Activated CD4-positive, alpha-beta T cell treated with anti-CD3 and anti-CD28 coated beads, Interleukin-2, amount 50 U/mL, for 24 hours (primary cell): ENCODE measurements at regions not wholly inside any gene's neighbourhood (a gene's known extent, or its start where the extent isn't known, plus 50 kb on each side); places are given as distances from the start of the nearest gene placed in this dataset.

Source experiments
- DNase-seq, 2 donors: peaks; one replicate each; pipeline ENCODE4 v3.0.0-alpha.2; 2020; ENCODE audit warnings: low read depth in 1 of 2, low spot score in 1 of 2

DNA sequence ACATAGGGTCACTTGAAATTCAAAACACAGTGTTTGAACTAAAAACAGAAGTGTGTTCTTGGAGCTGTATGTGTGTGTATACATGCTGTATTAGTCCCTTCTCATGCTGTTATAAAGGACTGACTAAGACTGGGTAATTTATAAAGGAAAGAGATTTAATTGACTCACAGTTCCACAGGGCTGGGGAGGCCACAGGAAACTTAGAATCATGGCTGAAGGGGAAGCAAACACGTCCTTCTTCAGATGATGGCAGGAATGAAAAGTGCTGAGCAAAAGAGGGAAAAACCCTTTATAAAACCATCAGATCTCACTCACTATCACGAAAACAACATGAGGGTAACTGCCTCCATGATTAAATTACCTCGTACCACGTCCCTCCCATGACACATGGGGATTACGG is 224.1 kb downstream of the BCAT1 start:
- DNase-seq: no peak

GRCh38 chr12:24723759-24724158 is 225.1 kb downstream of the BCAT1 start:
- DNase-seq: no peak

DNA sequence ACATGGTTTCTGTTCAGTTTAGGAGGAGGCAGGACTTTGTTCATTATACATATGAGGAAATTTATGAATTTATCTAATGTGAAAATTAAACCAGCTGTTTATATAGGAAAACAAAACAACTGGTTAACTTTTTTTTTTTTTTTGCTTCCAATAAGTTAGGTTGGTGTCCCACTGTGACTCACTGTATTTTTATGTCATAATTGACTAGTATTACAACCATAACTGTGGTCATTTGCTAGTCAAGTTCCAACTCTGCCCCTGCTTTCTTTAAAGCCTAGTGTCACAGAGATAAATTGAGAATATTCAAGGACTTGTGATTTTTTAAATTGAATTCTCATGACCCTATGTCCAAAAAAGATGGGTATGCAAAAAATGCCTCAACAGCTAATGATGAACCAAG is 227.7 kb downstream of the BCAT1 start:
- no peak for DNase-seq

GRCh38 chr12:24719293-24719721 is 229.6 kb downstream of the BCAT1 start:
- DNase-seq: peak in 1 of 2 donors; percentile 37

- DNase-seq: no peak
Observed at GRCh38 chr12:24718617-24719016, 230.3 kb downstream of the BCAT1 start.

GRCh38 chr12:24714237-24714636 is 234.7 kb downstream of the BCAT1 start:
- DNase-seq: no peak

- DNase-seq: no peak
Observed at GRCh38 chr12:24711056-24712008, 237.6 kb downstream of the BCAT1 start.

GRCh38 chr12:24709216-24709615 is 239.7 kb downstream of the BCAT1 start:
- DNase-seq: no peak

GRCh38 chr12:24708718-24709117 is 240.2 kb downstream of the BCAT1 start:
- DNase-seq: no peak

DNA sequence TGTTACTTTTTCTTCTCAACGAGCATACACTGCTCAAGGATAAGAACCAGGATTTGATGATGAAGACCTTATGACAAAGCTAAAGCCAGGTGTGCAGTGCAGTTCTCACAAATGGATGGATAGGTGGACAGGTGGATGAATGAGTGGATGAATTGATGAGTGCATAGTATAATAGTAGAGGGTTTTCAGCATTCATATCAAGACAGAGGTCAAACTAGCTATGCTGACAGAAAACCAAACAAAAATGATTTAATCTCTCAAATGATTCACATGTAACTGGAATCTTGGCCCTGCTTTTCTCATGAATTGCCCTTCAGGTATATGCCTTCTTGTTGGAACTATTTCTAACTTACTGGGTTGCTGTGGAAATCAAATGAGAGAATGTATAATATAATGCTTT is 240.9 kb downstream of the BCAT1 start:
- no peak for DNase-seq

- DNase-seq: no peak
Observed at GRCh38 chr12:24707334-24707733, 241.6 kb downstream of the BCAT1 start.

DNA sequence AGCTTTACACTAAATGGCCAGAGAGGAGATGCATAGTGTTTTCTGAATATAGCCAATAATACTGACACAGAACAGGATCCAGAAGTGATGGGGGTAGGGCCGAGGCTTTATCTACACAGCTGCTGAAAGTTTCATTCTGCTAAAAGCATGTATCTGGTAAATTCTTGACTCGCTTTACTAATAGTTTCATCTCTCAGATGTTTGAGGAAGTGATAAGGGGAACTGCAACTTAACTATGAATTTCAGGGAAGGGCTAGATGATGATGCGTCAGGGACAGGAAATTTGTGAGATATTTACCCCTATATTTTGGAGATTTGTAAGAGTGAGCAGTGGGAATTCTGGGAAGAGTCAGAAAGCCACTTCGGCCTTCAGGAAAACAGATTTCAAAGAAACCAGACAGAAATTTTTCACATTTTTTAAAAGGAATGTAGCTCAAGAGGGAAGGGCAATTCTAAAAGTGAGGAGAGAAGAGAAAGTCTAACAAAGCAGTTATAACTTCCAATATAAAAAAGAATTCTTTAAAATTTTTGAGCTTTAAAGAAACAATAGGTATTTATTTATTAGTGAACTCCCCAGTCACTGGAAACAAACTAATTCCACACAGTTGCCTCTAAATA is 243.1 kb downstream of the BCAT1 start:
- no peak for DNase-seq

DNA sequence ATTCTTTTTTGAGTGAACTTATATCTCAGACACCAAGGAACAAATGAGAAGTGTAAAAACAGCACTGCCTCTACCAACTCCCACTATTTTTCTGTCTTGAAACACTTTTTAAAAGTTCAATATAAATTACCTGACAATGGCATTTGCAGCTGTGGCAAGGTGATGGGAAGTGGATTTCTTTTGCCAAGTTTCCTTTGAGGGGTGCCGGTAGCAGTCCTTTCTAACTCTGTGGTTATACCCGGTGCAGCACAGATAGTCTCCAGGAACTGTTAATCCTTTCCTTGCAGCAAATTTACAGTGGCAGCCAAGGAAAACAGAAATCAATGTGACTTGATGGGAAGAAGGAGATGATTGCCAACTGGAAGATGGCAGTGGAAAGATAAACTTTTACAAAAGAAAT is 243.7 kb downstream of the BCAT1 start:
- no peak for DNase-seq

GRCh38 chr12:24701343-24701742 is 247.6 kb downstream of the BCAT1 start:
- no peak for DNase-seq

DNA sequence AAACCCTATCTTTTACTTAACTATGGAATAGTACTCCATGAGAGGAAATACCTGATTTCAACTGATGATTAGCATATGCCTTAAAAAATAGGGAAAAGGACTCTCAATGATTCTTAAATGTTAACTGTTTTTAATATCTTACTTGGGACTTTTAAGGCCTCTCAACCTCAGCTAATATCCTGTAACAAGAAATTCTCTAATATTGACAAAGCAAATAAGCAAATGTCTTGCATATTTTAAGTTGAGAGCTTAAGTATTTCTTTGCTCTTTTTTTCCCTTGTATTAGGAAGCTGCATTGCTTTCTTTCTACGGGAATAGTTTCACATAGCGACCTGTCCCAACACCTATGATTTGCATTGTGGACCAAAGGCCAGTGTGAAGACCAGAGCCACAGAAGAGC is 249.9 kb downstream of the BCAT1 start:
- no peak for DNase-seq

DNA sequence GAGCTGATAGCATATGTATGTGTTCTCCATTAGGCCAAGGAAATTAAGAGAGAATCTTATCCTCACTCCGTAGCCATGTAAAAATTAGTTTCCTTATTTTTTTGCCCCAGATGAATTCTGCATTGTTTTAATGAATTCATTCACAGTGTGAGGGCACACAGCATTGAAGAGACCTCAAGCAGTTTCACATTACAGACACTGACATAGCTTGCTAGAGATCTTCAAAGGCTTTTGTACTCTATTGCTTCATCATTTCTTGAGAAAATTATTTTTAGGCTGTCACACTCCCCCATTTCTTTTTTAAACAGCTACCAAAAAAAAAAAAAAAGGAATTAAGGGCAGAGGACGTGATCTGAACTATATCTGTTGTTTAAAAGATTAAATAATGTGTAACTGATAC is 251.1 kb downstream of the BCAT1 start:
- DNase-seq: no peak

- no peak for DNase-seq
Observed at GRCh38 chr12:24697295-24697694, 251.6 kb downstream of the BCAT1 start.

- DNase-seq: no peak
Observed at GRCh38 chr12:24696800-24697199, 252.1 kb downstream of the BCAT1 start.

- DNase-seq: no peak
Observed at GRCh38 chr12:24695657-24696329, 253.1 kb downstream of the BCAT1 start.

DNA sequence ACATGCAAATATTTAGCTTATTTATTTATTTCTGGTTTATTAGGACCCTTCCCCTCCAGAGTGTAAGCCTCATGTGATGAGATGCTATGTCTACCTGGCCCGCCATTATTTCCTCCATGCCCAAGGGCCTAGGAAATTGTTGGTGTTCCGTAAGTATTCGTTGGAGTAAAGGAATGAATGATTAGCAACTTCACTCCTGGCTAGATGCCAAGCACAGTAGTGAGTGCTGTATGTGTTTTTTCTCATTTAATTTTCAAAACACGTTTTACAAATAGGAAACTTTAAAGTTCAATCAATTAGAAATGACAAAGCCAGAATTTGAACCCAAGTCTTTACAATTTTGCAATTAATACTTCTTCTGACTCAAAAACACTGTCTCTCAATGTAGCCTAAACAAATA is 253.8 kb downstream of the BCAT1 start:
- DNase-seq: no peak

DNA sequence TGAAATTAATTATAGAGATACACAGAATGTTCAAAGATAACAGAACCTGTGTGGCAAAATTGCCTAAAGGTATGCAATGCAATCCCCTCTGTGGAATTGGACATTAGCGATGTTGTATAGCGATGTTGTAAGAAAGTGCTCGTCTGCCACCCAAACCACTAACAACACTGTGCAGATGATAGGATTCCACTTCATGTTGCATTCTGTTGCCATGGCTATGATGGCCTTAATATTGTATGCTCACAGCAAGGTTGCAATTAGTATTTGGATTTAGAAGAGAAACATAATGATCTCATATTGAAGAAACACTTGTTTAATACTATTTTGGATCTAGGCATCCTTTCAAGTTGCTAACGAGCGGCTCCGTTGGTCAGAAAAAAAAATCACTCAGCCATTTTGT is 260.3 kb downstream of the BCAT1 start:
- DNase-seq: no peak

DNA sequence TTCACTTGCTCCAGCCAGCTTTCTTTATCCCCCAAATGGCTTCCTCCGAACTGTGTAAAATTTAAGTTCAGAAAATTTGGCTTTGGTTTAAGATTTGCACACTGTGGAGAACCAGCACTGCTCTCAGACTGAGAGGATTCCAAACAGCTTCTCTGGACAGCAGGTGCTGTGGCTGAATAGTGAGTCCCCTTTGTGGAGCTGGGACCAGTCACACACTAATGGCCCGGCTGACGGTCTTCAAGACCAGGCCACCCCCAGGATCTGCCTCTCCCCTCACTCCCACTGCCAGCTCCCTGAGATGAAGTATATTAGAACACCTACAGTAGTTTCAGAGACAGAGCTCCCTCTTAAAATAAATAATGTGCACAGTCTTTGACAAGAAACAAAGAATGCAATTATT is 267.3 kb downstream of the BCAT1 start:
- DNase-seq: no peak
